ENCODE measurements at regions not wholly inside any gene's neighbourhood (a gene's known extent, or its start where the extent isn't known, plus 50 kb on each side); places are given as distances from the start of the nearest gene placed in this dataset.

DNA sequence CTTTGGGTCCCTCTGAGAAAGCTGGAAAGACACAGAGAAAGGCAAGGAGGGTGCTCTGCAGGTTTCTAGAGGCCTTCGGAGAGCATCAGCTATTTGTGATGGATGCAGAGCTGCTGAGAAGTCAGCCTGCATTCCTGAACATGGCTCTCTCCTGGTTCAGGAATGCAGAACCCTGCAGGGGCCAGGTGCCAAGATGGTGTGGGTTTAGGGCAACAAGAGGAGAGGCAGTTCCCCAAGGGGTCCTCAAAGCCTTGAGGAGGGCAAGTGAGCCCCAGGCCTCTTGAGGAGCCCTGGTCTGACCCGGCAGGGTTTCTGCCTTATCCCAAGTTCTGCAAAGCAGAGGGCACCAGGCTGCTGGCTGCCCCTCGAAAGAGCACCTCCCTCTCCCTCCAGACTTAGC is 93.3 kb downstream of the HS1BP3 start:
- Histone ChIP-seq H3K4me3 (ENCODE audit: low read length) (no peak overlapping the region), H3F3A (ENCODE audit: insufficient read depth, low read length) (no peaks in the 10 kb centered on the region), H3K9ac (ENCODE audit: low read length) (no peak overlapping the region), H3K9me3 (replicated peaks; ENCODE audit: insufficient read depth, low read length) (no peaks in the 10 kb centered on the region), H4K20me1 (ENCODE audit: insufficient read depth, low read length) (no peaks in the 10 kb centered on the region), H3K4me1 (ENCODE audit: low read length) (peaks cover 9% of the 10 kb centered on the region), H3K79me2 (ENCODE audit: low read length) (no peaks in the 10 kb centered on the region), H3K36me3 (replicated peaks; ENCODE audit: insufficient read depth, low read length) (no peaks in the 10 kb centered on the region), H2AFZ (ENCODE audit: low read length) (no peak overlapping the region), H3K4me2 (ENCODE audit: low read depth, low read length) (no peak overlapping the region), H3K9me2 (replicated peaks; ENCODE audit: insufficient read depth, low read length) (no peaks in the 10 kb centered on the region), H3K27me3 (replicated peaks; ENCODE audit: insufficient read depth, low read length) (no peaks in the 10 kb centered on the region), H3K27ac (ENCODE audit: low read length) (no peak overlapping the region)
- no peak for DNase-seq
- TF ChIP-seq EZH2 (optimal IDR thresholded peaks at IDR 0.05; ENCODE audit: low read depth, low read length) (no peak), EZH2phosphoT487 (IDR thresholded peaks at IDR 0.05; ENCODE audit: low read length) (no peak)
- TF ChIP-seq, protein P1, sequence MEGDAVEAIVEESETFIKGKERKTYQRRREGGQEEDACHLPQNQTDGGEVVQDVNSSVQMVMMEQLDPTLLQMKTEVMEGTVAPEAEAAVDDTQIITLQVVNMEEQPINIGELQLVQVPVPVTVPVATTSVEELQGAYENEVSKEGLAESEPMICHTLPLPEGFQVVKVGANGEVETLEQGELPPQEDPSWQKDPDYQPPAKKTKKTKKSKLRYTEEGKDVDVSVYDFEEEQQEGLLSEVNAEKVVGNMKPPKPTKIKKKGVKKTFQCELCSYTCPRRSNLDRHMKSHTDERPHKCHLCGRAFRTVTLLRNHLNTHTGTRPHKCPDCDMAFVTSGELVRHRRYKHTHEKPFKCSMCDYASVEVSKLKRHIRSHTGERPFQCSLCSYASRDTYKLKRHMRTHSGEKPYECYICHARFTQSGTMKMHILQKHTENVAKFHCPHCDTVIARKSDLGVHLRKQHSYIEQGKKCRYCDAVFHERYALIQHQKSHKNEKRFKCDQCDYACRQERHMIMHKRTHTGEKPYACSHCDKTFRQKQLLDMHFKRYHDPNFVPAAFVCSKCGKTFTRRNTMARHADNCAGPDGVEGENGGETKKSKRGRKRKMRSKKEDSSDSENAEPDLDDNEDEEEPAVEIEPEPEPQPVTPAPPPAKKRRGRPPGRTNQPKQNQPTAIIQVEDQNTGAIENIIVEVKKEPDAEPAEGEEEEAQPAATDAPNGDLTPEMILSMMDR (IDR thresholded peaks at IDR 0.05; ENCODE audit: low read length), result no peak

DNA sequence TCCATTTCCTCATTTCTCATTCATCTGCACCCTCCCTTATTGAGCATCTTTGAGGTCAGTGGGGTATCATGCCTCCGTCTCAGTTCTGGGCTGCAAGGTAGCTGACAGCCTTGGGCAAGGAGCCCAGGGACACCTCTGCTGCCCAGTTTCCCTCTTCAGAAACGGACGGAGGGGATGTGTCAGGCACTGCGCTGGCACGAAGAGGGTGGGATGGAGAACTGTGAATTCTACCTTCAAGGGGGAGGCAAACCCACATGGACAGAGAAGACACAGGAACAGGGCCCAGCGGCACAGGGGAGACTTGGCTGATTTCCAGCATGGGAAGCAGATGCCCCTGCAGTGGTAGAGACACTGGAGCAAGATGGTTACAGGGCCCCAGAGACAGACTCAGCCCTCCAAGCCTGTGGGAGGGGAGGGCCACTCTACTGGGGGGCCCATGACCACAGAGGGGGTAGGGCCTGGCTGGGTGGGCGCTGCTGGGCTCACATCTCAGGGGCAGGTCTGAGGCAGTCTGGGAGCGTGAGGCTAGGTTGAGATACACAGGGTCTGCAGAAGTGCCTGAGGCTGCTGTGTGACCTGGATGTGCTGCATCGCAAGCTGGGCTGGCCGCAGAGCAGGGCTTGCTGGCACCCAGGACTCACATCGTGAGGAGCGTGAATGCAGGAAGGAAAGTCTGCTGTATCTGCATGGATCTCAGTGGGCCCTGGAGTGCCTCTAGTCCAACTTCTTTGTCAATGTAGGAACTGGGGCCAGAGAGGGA is 92.3 kb downstream of the HS1BP3 start:
- no peaks in the 10 kb centered on the region for H3K9me3 ChIP-seq (replicated peaks; ENCODE audit: insufficient read depth, low read length)
- H3K4me3 ChIP-seq (ENCODE audit: low read length), result no peak overlapping the region
- no peak overlapping the region for H3K27ac ChIP-seq (ENCODE audit: low read length)
- no peaks in the 10 kb centered on the region for H3K36me3 ChIP-seq (replicated peaks; ENCODE audit: insufficient read depth, low read length)
- peaks cover 9% of the 10 kb centered on the region; the same call in 1 of the 2 replicates for H3K4me1 ChIP-seq (ENCODE audit: low read length)
- no peaks in the 10 kb centered on the region for H3K79me2 ChIP-seq (ENCODE audit: low read length)
- no peaks in the 10 kb centered on the region for H3K9me2 ChIP-seq (replicated peaks; ENCODE audit: insufficient read depth, low read length)
- no peak overlapping the region for H2AFZ ChIP-seq (ENCODE audit: low read length)
- no peaks in the 10 kb centered on the region for H3F3A ChIP-seq (ENCODE audit: insufficient read depth, low read length)
- no peaks in the 10 kb centered on the region for H3K27me3 ChIP-seq (replicated peaks; ENCODE audit: insufficient read depth, low read length)
- H4K20me1 ChIP-seq (ENCODE audit: insufficient read depth, low read length), result no peaks in the 10 kb centered on the region
- no peak overlapping the region for H3K9ac ChIP-seq (ENCODE audit: low read length)
- TF ChIP-seq, protein P1 (IDR thresholded peaks at IDR 0.05; ENCODE audit: low read length), result no peak
- TF ChIP-seq EZH2phosphoT487 (IDR thresholded peaks at IDR 0.05; ENCODE audit: low read length) (no peak), EZH2 (optimal IDR thresholded peaks at IDR 0.05; ENCODE audit: low read depth, low read length) (no peak)
- DNase-seq, result no peak
- H3K4me2 ChIP-seq (ENCODE audit: low read depth, low read length), result no peak overlapping the region

GRCh38 chr2:20559277-20559676 is 91.6 kb downstream of the HS1BP3 start:
- H3K36me3 ChIP-seq (replicated peaks; ENCODE audit: insufficient read depth, low read length), result no peaks in the 10 kb centered on the region
- no peaks in the 10 kb centered on the region for H3K27me3 ChIP-seq (replicated peaks; ENCODE audit: insufficient read depth, low read length)
- H3K9me2 ChIP-seq (replicated peaks; ENCODE audit: insufficient read depth, low read length), result no peaks in the 10 kb centered on the region
- no peak for DNase-seq
- no peaks in the 10 kb centered on the region for H3F3A ChIP-seq (ENCODE audit: insufficient read depth, low read length)
- no peak overlapping the region for H3K27ac ChIP-seq (ENCODE audit: low read length)
- no peaks in the 10 kb centered on the region for H4K20me1 ChIP-seq (ENCODE audit: insufficient read depth, low read length)
- peaks cover 16% of the 10 kb centered on the region for H3K4me1 ChIP-seq (ENCODE audit: low read length)
- TF ChIP-seq, protein P1 (IDR thresholded peaks at IDR 0.05; ENCODE audit: low read length), result no peak
- no peak for TF ChIP-seq EZH2phosphoT487 (IDR thresholded peaks at IDR 0.05; ENCODE audit: low read length)
- no peak for TF ChIP-seq EZH2 (optimal IDR thresholded peaks at IDR 0.05; ENCODE audit: low read depth, low read length)
- H3K4me3 ChIP-seq (ENCODE audit: low read length), result no peak overlapping the region
- H3K9ac ChIP-seq (ENCODE audit: low read length), result no peak overlapping the region
- H3K4me2 ChIP-seq (ENCODE audit: low read depth, low read length), result no peak overlapping the region
- H3K79me2 ChIP-seq (ENCODE audit: low read length), result no peaks in the 10 kb centered on the region
- no peaks in the 10 kb centered on the region for H3K9me3 ChIP-seq (replicated peaks; ENCODE audit: insufficient read depth, low read length)
- no peak overlapping the region for H2AFZ ChIP-seq (ENCODE audit: low read length)

Data from MM.1S (cell line).